Ramos (cell line): ENCODE measurements at regions not wholly inside any gene's neighbourhood (a gene's known extent, or its start where the extent isn't known, plus 50 kb on each side); places are given as distances from the start of the nearest gene placed in this dataset.

Experiments used
- in situ Hi-C: fragments of 300-500 bp; cut with MboI; formaldehyde crosslinking; loops from one replicate; pipeline ENCODE4 v1.14.3; 2022; ENCODE audit warnings: low sequenced_read_pairs; ENCODE audit not compliant: unreplicated experiment

DNA sequence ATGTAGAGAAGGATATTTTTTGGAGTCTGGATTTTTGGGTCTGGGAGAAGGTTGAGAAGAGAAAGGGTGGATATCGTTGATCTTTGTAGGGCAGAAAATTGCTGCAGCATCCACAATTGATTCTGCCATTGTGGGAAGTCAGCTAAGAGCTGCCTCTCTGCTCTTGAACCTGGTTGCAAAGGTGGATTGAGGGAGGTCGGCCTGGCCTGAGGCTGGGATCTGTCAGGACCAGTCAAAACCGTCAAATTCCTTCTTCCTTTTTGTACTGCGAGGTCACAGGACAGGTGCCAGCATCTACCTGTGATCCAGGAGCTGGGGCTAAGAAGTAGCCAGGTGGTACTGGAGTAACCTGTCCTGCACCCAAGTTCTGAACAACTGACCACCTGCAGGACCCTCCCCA, 93.7 kb downstream of the SHOX start:
- in situ Hi-C loops, result no loop called here

DNA sequence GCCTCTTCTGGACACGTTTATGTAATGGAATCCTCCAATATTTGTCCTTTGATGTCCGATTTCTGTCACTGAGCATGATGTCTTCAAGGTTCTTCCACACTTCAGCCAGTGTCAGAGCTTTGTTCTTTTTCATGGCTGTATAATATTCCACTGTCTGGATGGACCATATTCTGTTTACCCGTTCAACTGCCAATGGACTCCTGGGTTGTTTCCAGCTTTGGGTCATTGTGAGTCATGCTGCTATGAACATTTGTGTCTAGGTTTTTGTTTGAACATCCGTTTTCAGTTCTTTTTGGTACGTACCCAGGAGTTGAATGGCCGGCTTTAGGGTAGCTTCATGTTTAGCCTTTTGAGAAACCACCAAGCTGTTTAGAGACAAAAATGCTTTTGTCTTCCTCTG, 93.2 kb downstream of the SHOX start:
- in situ Hi-C loops, result no loop called here

DNA sequence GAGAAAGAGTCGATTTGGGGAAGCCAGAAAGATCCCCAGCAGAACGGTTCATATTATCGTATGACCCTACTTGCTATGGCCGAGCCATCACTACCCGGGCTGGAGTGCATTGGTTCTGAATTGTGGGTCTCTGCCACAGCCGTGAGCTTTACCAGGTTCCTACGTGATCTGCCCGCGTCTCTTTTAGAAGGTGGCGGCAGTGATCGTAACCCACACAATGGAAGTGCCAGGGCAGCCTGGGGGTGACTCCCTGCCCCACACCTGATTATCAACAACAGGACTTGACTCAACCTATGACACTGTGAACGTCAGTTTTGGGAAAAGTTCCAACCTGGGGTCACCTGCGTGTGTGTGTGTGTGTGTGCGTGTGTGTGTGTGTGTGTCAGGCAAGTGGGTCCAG, 90.8 kb downstream of the SHOX start:
- in situ Hi-C loops, result no loop called here

DNA sequence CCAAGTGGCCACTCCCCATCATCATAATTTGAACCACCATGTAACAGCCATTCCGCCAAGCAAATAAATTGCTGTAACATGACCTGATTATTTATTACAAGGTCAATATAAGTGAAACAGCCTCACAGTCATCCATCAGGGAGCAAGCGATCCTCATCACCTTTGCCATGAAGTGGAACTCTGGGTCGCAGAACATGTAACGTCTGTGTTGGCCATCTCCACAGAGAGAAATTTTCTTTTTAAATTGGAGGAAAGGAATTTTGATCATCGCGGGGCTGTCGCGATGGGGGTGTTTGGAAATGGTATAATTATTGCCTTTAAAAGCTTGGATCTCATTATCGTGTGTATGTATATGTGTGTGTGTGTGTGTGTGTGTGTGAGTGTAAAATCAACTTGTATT, 90.2 kb downstream of the SHOX start:
- in situ Hi-C loops, result no loop called here

DNA sequence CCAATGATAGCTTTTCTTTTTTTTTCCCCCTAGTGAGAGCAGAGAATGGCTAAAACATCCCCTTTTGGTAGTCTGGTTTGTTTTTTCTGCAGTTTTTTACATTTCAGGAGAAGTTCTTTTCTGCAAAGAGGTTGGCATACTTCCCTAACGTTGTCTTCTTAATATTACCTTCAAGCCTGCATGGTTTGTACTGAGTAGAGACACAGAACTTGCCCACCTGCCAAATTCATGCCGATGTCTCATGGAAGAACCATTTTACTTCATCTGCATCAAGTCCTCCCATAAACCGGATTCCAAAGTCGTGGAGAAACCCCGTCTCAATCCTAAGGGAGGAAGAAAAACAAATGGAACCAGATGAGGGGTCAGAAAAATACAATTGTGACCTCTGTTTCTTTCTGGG, 89.7 kb downstream of the SHOX start:
- in situ Hi-C loops, result no loop called here

DNA sequence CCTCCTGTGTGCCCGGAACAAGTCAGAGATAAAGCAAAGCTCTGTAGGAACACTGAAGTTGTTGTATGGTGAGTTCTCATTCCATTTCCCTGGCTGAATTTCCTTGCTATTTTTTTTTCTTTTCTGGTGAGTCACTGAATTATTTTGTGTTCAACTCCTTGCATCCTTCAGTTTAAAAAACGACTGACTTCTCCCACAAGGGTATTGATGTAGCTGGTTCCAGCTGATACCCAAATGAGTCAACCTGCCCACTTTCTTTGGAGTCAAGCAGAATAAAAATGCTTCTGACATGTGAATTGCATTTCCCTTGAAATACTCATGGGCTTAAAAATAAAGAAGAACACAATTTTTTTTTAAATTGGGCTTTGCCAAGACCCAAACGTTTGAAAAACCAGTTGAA, 85.5 kb downstream of the SHOX start:
- in situ Hi-C loops, result no loop called here

DNA sequence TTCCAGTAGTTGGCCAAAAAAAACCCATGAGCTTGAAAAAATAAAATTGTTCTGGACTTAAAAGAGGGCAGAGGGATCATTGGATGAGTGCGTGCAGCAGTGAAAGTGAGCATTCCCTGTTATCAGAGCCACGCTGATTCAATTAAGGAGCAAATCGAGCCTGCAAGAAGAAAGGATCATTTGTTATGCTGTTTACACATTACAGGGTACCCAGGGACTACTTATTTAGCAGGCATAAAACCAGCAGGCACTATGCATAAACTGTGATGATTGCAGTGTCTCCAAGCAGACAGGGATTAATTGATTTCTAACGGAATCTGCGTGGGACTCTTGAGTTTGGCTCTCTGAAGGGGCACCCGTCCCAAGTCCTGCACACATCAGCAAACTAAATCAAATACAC, 83.5 kb downstream of the SHOX start:
- in situ Hi-C loops, result no loop called here
